ENCODE measurements at regions not wholly inside any gene's neighbourhood (a gene's known extent, or its start where the extent isn't known, plus 50 kb on each side); places are given as distances from the start of the nearest gene placed in this dataset.

GRCh38 chr4:22162454-22162853, 213.9 kb upstream of the KCNIP4 start:
- DNase-seq (ENCODE audit: extremely low read depth in 1 of 11, low read depth in 9 of 11, low spot score in 4 of 11) = no peak

DNA sequence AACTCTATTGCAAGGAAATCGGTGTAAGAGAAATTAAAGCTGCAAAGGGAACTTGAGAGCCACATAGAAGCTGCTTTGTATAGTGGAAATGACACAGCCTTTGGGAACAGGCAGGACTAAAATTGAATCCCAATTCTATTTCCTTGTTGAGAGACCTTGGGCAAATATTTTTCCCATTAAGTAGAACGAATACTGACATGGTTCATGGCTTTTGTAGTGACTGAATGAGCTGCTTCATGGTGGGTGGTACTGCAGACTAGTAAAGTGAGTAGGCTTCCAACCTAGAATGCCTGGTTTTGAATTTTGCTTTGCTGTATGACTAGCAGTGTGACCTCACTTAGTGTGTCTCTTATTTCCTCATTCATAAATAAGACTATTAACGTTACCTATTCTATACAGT, 182.2 kb upstream of the KCNIP4 start:
- no peak for DNase-seq (ENCODE audit: extremely low read depth in 1 of 11, low read depth in 9 of 11, low spot score in 4 of 11)

DNA sequence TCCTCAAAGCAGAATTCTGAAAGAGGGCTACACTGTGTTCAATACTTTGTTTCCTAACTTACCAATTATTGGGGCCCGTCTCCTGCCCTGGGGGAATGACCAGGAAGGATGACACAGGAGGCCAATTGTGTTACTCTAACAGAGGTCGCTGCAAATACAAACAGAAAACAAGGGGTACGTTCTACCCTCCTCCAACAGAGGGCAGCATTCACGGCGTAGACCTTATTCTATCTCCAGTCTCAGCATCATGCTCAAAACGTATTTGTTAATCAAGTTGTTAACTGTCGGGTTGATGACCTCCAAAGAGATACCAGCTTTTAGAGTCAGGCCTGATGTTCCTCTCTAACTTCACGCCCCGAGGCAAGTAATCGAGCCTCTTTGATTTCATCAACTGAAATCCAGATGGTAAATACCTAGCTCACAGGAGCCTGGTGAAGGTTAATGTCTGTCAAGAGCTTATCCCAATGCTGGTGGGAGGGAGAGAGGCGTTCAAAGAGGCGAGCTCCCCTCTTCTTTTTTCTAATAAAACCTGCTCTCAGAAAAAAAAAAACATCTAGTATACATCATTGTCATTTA, 181.0 kb upstream of the KCNIP4 start:
- peak in 1 of 11 donors; percentile 3 for DNase-seq (ENCODE audit: extremely low read depth in 1 of 11, low read depth in 9 of 11, low spot score in 4 of 11)

DNA sequence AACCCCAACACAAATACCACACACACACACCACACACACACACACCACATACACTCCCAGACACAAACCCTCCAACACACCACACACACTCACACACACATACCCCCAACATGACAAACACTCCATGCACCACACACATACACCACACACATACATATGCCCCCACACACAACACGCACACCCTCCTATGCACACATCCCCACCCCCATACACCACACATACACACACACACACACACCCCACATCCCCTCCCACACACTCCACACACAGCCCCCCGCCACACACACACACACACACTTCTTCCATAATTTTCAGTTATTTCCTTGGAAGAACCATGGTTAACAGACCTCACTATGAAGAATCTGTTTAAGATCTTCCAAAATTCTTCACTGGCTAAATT, 173.5 kb upstream of the KCNIP4 start:
- no peak for DNase-seq (ENCODE audit: extremely low read depth in 1 of 11, low read depth in 9 of 11, low spot score in 4 of 11)

- DNase-seq (ENCODE audit: extremely low read depth in 1 of 11, low read depth in 9 of 11, low spot score in 4 of 11) = no peak
Observed at GRCh38 chr4:22115262-22115661, 166.7 kb upstream of the KCNIP4 start.

DNA sequence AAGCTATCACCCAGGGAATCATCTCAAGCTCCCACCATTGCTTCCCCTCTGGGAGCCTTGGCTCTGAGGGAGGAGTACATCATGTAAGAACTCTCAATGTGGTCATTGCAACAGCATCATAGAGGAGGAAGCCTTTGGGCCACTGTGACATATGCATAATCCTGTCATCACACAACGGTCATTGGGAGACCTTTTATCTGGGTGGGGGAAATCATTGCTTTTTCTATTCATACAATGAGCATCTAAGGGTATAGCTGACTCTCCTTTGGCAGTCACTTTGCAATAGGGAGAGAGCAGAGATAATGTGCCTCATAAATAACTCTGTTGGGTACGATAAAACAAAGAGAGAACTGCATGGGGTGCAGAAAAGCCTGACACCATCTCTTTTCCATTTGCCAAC, 155.2 kb upstream of the KCNIP4 start:
- DNase-seq (ENCODE audit: extremely low read depth in 1 of 11, low read depth in 9 of 11, low spot score in 4 of 11) = no peak

DNA sequence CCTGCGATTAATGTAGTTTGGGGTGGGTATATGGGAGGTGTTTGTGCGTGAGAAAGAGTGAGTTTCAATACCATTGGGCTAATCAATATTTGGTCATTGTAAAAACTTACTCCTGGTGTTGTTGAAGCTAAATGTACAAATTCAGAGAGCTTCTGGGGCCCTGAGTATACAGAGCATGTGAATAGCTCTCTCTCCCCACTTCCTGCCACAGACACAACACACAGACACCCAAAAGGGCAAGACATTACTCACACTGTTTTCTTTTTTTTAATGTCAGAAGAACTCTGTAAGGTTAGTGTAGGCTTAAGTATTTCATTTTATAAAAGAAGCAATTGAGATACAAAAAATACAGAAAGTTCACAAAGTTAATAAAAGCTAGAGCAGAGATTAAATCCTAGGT, 151.3 kb upstream of the KCNIP4 start:
- DNase-seq (ENCODE audit: extremely low read depth in 1 of 11, low read depth in 9 of 11, low spot score in 4 of 11) = no peak

- no peak for DNase-seq (ENCODE audit: extremely low read depth in 1 of 11, low read depth in 9 of 11, low spot score in 4 of 11)
Observed at GRCh38 chr4:22097596-22097995, 149.0 kb upstream of the KCNIP4 start.

DNA sequence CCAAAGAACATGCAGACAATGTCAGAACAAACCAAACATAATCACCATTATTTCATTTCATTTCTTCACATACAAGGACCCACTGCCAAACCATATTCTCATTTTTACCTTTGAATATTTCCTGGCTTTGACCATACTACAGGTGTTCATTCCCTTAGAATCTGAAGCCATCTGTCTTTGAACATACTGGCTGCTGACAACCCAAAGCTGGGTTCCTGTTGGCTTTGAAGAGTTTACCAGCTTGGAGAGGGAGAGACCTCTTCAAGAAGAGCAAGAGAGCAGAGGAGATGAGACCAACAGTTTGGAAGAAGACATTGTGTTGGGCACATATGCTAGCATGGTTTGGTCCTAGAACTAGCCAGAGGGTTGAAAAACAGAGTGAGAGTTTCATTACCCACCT, 145.6 kb upstream of the KCNIP4 start:
- no peak for DNase-seq (ENCODE audit: extremely low read depth in 1 of 11, low read depth in 9 of 11, low spot score in 4 of 11)

GRCh38 chr4:22093126-22093525, 144.6 kb upstream of the KCNIP4 start:
- DNase-seq (ENCODE audit: extremely low read depth in 1 of 11, low read depth in 9 of 11, low spot score in 4 of 11) = no peak

- DNase-seq (ENCODE audit: extremely low read depth in 1 of 11, low read depth in 9 of 11, low spot score in 4 of 11) = no peak
Observed at GRCh38 chr4:22091906-22092305, 143.3 kb upstream of the KCNIP4 start.

- DNase-seq (ENCODE audit: extremely low read depth in 1 of 11, low read depth in 9 of 11, low spot score in 4 of 11) = no peak
Observed at GRCh38 chr4:22091352-22091717, 142.8 kb upstream of the KCNIP4 start.

- DNase-seq (ENCODE audit: extremely low read depth in 1 of 11, low read depth in 9 of 11, low spot score in 4 of 11) = peak in 1 of 11 donors; percentile 1
Observed at GRCh38 chr4:22090661-22091351, 142.2 kb upstream of the KCNIP4 start.

- DNase-seq (ENCODE audit: extremely low read depth in 1 of 11, low read depth in 9 of 11, low spot score in 4 of 11) = no peak
Observed at GRCh38 chr4:22077571-22077970, 129.0 kb upstream of the KCNIP4 start.

- no peak for DNase-seq (ENCODE audit: extremely low read depth in 1 of 11, low read depth in 9 of 11, low spot score in 4 of 11)
Observed at GRCh38 chr4:22072726-22073125, 124.2 kb upstream of the KCNIP4 start.

- DNase-seq (ENCODE audit: extremely low read depth in 1 of 11, low read depth in 9 of 11, low spot score in 4 of 11) = no peak
Observed at GRCh38 chr4:22072240-22072639, 123.7 kb upstream of the KCNIP4 start.

- DNase-seq (ENCODE audit: extremely low read depth in 1 of 11, low read depth in 9 of 11, low spot score in 4 of 11) = no peak
Observed at GRCh38 chr4:22071749-22072148, 123.2 kb upstream of the KCNIP4 start.

GRCh38 chr4:22070256-22070655, 121.7 kb upstream of the KCNIP4 start:
- no peak for DNase-seq (ENCODE audit: extremely low read depth in 1 of 11, low read depth in 9 of 11, low spot score in 4 of 11)

DNA sequence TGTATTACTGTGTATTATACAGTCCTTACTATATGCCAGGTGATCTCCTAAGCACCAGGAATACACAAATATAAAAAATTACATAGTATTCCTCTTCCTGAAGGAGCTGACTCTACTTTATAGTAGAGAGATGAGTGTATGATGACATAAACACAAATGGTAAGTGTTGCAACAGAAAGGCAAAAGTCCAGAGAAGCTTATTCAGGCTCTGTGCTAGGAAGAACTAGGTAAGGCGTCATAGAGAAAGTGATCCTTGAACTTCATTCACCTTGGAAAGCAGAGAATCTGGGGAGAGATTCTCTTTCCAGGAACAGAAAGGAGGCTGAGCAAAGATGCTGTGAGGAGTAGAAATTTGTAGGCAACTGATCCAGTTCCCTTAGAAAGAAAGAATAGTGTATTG, 115.0 kb upstream of the KCNIP4 start:
- DNase-seq (ENCODE audit: extremely low read depth in 1 of 11, low read depth in 9 of 11, low spot score in 4 of 11) = no peak

DNA sequence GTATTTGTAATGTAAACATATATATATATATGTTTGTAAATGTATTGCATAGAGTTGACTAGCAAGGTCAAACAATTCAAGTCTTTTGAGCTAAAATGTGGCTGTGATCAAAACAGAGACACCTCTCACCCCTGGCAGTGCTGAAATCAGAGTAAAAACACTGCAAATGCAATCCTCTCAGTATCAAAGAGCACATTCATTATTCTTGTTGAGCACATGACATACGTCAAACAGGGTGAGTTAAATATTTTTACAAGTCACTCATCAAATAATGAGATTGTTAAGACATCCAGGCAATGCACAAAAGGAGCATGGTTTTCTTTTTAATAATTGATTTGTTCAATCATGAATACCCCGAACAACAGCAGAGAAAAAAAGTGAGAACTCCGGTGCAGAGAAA, 114.1 kb upstream of the KCNIP4 start:
- DNase-seq (ENCODE audit: extremely low read depth in 1 of 11, low read depth in 9 of 11, low spot score in 4 of 11) = no peak

- DNase-seq (ENCODE audit: extremely low read depth in 1 of 11, low read depth in 9 of 11, low spot score in 4 of 11) = no peak
Observed at GRCh38 chr4:22055954-22056353, 107.4 kb upstream of the KCNIP4 start.

All from renal cortex interstitium (tissue), 11 donors.